PC-9 (cell line): ENCODE measurements at regions not wholly inside any gene's neighbourhood (a gene's known extent, or its start where the extent isn't known, plus 50 kb on each side); places are given as distances from the start of the nearest gene placed in this dataset.

ENCODE experiments used
- BruUV-seq: library from RNA; stranded (reverse); fragments of 400-500 nt; replicated peaks from 2 replicates; lab custom pipeline; 2021; lab: Mats Ljungman, UMichigan
- CTCF ChIA-PET: fragments of 300-600 bp; sonication (Branson Sonifier 250); formaldehyde crosslinking; loops from one replicate; lab custom pipeline; 2022; ENCODE audit warnings: antibody characterized with exemption; lab: Charles Lee
- POLR2A ChIA-PET: fragments of 300-600 bp; sonication (Branson Sonifier 250); formaldehyde crosslinking; loops from one replicate; lab custom pipeline; 2022; ENCODE audit warnings: antibody characterized with exemption; ENCODE audit not compliant: unreplicated experiment; lab: Charles Lee
- DNase-seq, 2 experiments: peaks; one replicate each; pipeline versions ENCODE4 v3.0.0 to v3.0.0-alpha.2; 2015 to 2022; ENCODE audit warnings: mixed read lengths in 1 of 2
- H2AFZ ChIP-seq: fragments of 200-600 bp; sonication (generic); 2 replicates; pipeline ENCODE4 v1.8.1; 2017; ENCODE audit warnings: antibody characterized with exemption
- H3F3A ChIP-seq: fragments of 200-600 bp; sonication (generic); 2 replicates; pipeline ENCODE4 v1.8.1; 2017; ENCODE audit warnings: antibody characterized with exemption, mild to moderate bottlenecking, low read depth; ENCODE audit not compliant: insufficient read depth
- H3K27ac ChIP-seq: fragments of 200-600 bp; sonication (generic); 2 replicates; pipeline ENCODE4 v1.6.1; 2016; ENCODE audit warnings: mixed run types
- H3K27me3 ChIP-seq: fragments of 200-600 bp; sonication (generic); 2 replicates; pipeline ENCODE4 v1.6.1; 2016; ENCODE audit warnings: low read depth, mixed run types; ENCODE audit not compliant: insufficient read depth
- H3K36me3 ChIP-seq: fragments of 200-600 bp; sonication (generic); 2 replicates; pipeline ENCODE4 v1.6.1; 2016; ENCODE audit warnings: low read depth, mixed run types
- H3K4me1 ChIP-seq: fragments of 200-600 bp; sonication (generic); replicated peaks from 2 replicates; pipeline ENCODE4 v1.6.1; 2016; ENCODE audit warnings: mixed run types; ENCODE audit not compliant: insufficient read depth
- H3K4me2 ChIP-seq: fragments of 200-600 bp; sonication (generic); 2 replicates; pipeline ENCODE4 v1.6.1; 2017; ENCODE audit warnings: mixed run types
- H3K4me3 ChIP-seq: fragments of 200-600 bp; sonication (generic); 2 replicates; pipeline ENCODE4 v1.6.1; 2016; ENCODE audit warnings: mixed run types
- H3K79me2 ChIP-seq: fragments of 200-600 bp; sonication (generic); 2 replicates; pipeline ENCODE4 v1.6.1; 2017; ENCODE audit warnings: low read depth, mixed run types
- H3K9me2 ChIP-seq: fragments of 200-600 bp; sonication (generic); 2 replicates; pipeline ENCODE4 v1.8.1; 2017; ENCODE audit warnings: mild to moderate bottlenecking; ENCODE audit not compliant: insufficient read depth
- H3K9me3 ChIP-seq: fragments of 200-600 bp; sonication (generic); 2 replicates; pipeline ENCODE4 v1.8.1; 2016; ENCODE audit warnings: low read depth; ENCODE audit not compliant: insufficient read depth
- H4K20me1 ChIP-seq: fragments of 200-600 bp; sonication (generic); 2 replicates; pipeline ENCODE4 v1.8.1; 2017; ENCODE audit not compliant: insufficient read depth
- CTCF ChIP-seq: fragments of 200-600 bp; sonication (generic); conservative IDR thresholded peaks from 2 replicates; pipeline ENCODE4 v1.6.1; 2017; ENCODE audit warnings: mixed run types, antibody characterized with exemption, mild to moderate bottlenecking, moderate library complexity
- EZH2 ChIP-seq: fragments of 200-600 bp; sonication (generic); IDR thresholded peaks from 2 replicates; pipeline ENCODE4 v1.8.0; 2017; ENCODE audit warnings: antibody characterized with exemption, low read depth
- intact Hi-C: fragments of 100-400 bp; cut with micrococcal nuclease; formaldehyde crosslinking; loops from one replicate; pipeline ENCODE4 v1.10.0; 2022; ENCODE audit not compliant: unreplicated experiment

- Histone ChIP-seq H4K20me1 (no peaks in the 10 kb centered on the region), H3K27me3 (no peaks in the 10 kb centered on the region), H3K36me3 (no peaks in the 10 kb centered on the region), H2AFZ (no peak overlapping the region), H3K79me2 (no peaks in the 10 kb centered on the region), H3K9me2 (no peaks in the 10 kb centered on the region), H3K27ac (no peak overlapping the region), H3K4me3 (no peak overlapping the region), H3K9me3 (no peaks in the 10 kb centered on the region), H3K4me2 (no peak overlapping the region), H3K4me1 (peaks cover 11% of the 10 kb centered on the region), H3F3A (no peaks in the 10 kb centered on the region)
- ChIA-PET POLR2A (no interaction called here), CTCF (no interaction called here)
- no TSS peak for BruUV-seq
- TF ChIP-seq EZH2 (no peak), CTCF (no peak)
- intact Hi-C loops = no loop called here
- no peak for DNase-seq
Observed at GRCh38 chr7:36088553-36088952, 64.5 kb upstream of the EEPD1 start.

DNA sequence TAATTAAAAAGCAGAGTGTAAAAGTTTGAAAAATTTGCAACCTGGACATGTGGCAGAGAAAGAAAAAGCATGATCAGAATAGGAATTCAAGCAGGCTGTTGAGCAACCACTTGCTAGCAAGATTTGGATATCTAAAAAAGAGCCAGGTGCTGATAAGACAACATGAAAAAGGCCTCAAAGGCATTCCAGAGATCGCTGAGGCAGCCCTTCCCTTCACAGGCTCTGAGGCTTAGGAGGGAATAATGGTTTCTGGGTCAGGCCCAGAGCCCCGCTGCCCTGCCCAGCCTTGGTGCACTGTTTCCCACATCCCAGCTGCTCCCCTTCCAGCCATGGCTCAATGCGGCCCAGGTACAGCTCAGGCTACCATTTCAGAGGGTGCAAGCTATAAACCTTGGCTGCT lies 64.1 kb upstream of the EEPD1 start:
- ChIA-PET CTCF (no interaction called here), POLR2A (no interaction called here)
- Histone ChIP-seq H3K4me2 (no peak overlapping the region), H3K4me3 (no peak overlapping the region), H3K36me3 (no peaks in the 10 kb centered on the region), H3K9me2 (no peaks in the 10 kb centered on the region), H3K79me2 (no peaks in the 10 kb centered on the region), H3K9me3 (no peaks in the 10 kb centered on the region), H3K27me3 (no peaks in the 10 kb centered on the region), H2AFZ (no peak overlapping the region), H3K4me1 (peaks cover 11% of the 10 kb centered on the region), H4K20me1 (no peaks in the 10 kb centered on the region), H3F3A (no peaks in the 10 kb centered on the region), H3K27ac (no peak overlapping the region)
- BruUV-seq = no TSS peak
- DNase-seq = no peak
- TF ChIP-seq CTCF = no peak
- intact Hi-C loops = no loop called here

DNA sequence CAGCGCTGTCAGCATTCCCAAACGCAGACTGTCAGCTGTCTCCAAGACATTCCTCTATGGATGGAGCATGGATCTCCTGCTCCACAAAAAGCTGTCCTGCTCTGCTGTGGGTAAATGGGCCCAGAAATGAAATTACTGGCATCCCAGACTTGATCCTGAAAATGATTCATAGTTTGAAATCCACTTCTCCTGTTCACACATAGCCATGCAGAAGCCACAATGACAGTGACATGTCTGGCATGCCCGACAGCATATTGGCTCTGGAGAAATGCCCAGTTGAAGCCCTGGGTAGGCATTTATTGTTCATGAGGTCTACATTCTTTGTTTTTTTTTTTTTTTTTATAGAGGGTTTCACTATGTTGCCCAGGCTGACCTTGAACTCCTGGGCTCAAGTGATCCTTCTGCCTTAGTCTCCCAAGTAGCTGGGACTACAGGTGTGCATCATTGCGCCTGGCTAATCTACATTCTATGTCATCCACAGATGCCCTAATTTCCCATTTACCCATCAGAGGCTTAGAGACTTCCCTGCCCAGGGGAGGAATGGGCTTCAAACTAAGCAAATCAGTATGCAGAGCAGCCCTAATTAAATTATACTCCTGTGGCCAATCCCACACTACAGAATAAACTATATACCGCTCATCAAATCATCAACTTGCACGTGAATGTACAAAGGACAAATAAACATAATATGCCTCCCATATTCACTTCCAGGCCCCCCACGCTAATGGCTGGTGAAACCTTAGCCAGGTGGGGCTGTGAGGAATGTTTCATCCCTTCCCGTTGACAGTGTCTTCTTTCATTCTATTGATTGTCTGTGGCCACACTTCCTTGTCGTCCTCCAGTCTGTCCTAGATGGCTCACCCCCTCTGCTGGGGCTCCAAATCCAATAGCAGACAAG lies 61.8 kb upstream of the EEPD1 start:
- no peaks in the 10 kb centered on the region for H3K27me3 ChIP-seq
- DNase-seq = no peak
- no peak overlapping the region for H2AFZ ChIP-seq
- H3K79me2 ChIP-seq = no peaks in the 10 kb centered on the region
- H3K4me1 ChIP-seq = peaks cover 10% of the 10 kb centered on the region
- intact Hi-C loops = no loop called here
- H3K9me3 ChIP-seq = no peaks in the 10 kb centered on the region
- H3K27ac ChIP-seq = no peak overlapping the region
- CTCF ChIA-PET = no interaction called here
- POLR2A ChIA-PET = interaction anchor here (0.6 kb wide), 1 partner anchor 12 kb away, joined by 10 read pairs; no protein-coding TSS in a partner anchor
- TF ChIP-seq CTCF (no peak), EZH2 (no peak)
- H3K9me2 ChIP-seq = no peaks in the 10 kb centered on the region
- H3K4me2 ChIP-seq = no peak overlapping the region
- no peaks in the 10 kb centered on the region for H3K36me3 ChIP-seq
- no peaks in the 10 kb centered on the region for H4K20me1 ChIP-seq
- H3F3A ChIP-seq = no peaks in the 10 kb centered on the region
- no peak overlapping the region for H3K4me3 ChIP-seq
- BruUV-seq = no TSS peak
